Stimulated activated CD4-positive, alpha-beta T cell treated with anti-CD3 and anti-CD28 coated beads, Interleukin-12 subunit alpha, Interleukin-12 subunit beta, amount 100 ng/mL, for 4 hours (primary cell): ENCODE measurements at regions not wholly inside any gene's neighbourhood (a gene's known extent, or its start where the extent isn't known, plus 50 kb on each side); places are given as distances from the start of the nearest gene placed in this dataset.
"Not testable (repeated sequence)": the region's sequence is repeated elsewhere in the genome, so short reads cannot be mapped to it uniquely, and the experiment has no call there.

Experiments used
- DNase-seq: peaks from one replicate; pipeline ENCODE4 v3.0.0-alpha.2; 2020

DNA sequence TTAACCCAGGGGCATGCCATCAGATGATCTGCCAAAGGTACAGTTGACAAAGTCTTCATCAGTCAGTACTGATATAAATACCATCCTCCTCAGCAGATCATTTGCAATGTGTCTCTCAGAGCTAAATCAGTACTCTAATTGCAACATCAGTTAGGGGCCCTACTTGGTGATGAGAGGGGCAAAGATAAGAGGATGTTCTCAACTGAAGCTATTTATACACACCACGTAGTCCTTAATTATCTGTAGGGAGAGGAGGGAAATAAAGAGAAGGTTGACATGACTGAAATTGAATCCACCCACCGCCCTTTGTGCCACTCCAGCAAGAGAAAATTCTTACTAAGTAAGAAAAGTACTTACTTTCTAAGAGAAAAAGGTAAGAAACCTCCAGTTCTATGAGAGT, 157.8 kb upstream of the NUDT4 start:
- DNase-seq: no peak

DNA sequence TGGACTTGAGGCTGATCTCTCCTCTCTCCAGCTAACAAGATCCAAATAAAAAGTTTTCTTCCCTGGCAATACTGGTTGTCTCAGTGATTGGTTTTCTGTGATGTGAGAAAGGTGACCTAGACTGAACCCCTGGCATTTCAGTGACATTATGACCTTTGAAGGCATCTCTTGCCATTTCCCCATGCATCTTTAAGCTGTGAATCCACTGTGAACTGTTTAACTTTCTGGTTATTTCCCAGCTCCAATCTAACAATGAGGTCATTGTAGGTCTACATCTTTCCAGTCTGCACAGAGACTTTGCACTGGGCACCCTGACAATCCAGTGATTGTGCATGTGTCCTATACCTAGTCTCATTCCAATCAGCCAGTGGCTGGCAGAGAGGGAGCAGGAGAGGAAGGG, 155.9 kb upstream of the NUDT4 start:
- DNase-seq: no peak

DNA sequence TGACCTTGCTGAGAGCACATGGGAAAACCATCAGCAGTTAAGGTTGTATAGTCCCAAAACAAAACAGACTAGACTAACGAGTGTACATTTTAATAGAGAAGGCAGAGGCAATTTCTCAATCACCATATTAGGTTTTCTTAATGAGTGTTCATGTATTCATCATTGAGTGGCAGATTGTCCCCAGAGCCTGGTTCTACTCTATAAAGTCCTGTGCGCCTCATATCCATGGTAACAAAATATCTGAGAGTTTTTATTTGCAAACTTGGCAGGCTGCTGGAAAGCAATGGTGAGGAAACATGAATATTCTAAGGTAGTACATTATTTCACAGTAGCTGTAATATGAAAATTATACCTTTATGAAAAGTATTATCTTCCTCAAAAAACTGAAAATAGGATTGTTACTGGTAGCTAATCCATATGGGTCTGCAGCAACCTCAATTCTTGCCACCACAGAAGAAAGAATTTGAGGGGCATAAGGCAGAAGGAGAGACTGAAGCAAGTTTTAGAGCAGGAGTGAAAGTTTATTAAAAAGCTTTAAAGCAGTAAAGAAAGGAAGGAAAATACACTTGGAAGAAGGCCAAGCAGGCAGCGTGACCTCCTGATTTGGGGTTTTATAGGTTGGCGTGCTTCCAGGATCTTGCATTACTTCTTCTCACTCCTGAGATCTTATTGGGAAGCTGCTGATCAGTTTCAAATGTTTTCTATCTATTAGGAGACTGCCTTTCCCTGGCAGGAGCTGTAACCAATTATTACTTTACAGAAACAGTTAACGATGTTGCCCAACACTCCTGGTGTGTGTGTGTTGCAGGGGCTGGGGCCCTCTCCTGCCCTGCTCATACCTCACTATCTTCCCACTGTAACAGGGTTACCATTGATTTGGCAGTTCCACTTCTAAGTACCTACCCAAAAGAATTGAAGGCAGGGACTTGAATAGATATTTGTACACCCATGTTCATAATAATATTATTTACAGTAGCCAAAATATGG, 154.0 kb upstream of the NUDT4 start:
- DNase-seq: no peak

DNA sequence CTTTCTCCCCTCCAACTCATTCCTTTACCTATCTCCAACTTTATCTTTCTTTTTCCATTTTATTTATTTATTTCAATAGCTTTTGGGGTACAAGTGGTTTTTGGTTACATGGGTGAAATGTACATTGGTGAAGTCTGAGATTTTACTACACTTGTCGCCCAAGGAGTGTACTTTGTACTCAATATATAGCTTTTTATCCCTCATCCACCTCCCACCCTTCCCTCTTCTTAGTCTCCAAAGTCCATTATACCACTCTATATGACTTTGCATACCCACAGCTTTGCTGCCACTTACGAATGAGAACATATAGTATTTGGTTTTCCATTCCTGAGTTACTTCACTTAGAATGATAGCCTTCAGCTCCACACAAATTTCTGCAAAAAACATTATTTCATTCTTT, 152.6 kb upstream of the NUDT4 start:
- DNase-seq: no peak

DNA sequence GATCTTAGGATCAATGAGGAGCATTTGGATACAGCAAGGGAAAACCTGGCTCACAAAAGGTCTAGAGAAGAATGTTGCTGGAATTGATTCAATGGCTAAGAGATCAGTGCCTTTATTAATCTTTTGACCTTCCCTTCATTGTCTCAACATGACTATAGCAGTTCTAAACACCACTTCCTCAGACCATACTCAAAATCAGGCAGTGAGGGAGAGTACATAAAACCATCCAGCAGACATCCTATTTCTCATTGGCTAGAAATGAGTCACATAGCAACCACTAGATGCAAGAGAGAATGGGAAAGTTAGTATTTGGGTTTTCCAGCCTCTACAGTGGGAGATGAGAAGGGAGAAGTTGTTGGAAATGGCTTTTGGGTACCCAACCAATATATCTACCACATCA, 151.4 kb upstream of the NUDT4 start:
- DNase-seq: no peak

DNA sequence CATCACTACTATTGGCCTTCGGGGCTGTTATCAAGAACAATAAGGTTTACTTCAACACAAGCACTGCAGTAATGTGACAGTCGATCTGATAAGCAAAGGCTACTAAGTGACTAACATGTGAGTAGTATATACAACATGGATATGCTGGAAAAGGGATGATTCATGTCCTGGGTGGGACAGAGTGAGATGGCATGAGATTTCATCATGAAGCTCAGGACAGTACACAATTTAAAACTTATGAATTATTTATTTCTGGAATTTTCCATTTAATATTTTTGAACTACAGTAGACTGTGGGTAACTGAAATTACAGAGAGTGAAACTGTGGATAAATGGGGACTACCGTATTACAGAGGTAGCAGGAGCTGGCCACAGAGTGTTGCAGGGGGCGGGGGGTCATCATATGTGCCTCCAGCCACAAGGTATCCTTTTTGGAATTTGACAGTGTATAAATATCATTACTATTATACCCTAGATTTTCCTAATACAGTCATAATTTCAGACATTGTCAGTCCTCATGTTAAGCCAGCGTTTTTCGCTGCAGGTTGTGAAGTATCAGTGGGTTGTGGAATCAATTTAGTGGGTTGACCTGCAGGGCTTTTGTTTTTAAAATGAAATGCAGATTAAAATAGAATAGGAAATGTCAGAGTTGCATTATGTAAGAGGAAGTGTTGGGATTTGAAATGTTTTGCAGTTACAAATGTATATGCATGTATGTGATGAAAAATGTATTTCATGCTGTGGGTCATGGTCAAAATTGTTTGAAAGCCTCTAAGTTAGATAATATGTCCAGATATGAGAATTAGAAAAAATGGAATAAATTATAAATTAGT, 148.0 kb upstream of the NUDT4 start:
- DNase-seq: no peak

DNA sequence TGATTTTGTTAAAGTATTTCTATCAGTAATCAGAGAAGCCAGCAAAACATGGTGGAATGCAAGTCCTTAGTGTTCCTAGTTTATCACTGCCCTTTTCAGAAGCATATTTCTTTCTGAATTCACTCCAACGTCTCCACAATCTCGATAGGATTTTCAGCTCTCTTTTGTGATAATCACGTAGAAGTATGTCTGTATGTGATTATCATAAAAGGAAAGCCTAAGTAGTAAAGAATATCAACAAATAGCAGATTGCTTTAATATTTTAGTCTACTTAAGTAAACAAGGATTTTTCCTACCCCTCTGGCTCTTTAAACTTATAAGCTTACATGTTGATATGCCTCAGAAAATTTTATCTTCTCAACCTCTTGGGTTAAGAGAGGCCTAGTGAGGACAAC, 147.4 kb upstream of the NUDT4 start:
- no peak for DNase-seq

DNA sequence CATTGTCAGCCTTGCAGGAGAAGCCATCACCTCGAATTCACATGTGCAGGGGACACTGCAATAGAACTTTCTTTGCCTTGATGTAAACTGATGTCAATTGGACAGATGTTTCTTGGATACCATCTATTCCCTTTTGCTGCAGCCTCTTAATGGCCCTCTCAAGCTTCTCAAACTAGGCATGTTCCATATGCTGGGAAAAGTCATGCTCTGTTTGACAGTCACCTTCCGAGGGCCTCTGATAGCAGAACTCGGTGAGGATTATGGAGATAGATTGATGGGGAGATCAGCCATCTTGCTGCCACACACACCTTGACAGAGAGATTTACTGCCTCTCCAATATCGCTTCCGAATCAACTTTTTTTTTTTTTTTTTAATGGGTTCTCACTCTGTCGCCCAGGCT, 145.8 kb upstream of the NUDT4 start:
- DNase-seq: no peak

DNA sequence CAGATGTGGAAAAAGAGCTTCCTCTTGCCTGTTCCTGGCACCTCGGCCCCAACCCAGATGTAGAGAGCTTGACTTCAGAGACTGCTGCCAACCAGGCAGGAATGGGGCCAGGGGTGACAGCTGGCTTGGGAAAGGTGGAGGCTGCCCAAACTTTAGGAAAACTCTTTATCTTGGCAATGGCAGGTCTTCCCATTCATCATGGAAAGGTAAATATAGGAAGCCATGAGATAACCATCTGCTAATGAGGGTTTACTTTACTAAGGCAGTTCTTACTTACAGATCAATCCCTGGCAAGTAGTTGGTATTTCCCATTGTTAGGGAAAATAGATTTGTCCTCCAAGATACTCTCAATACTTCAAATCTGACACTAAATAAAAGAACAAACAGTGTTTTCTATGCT, 143.1 kb upstream of the NUDT4 start:
- no peak for DNase-seq

DNA sequence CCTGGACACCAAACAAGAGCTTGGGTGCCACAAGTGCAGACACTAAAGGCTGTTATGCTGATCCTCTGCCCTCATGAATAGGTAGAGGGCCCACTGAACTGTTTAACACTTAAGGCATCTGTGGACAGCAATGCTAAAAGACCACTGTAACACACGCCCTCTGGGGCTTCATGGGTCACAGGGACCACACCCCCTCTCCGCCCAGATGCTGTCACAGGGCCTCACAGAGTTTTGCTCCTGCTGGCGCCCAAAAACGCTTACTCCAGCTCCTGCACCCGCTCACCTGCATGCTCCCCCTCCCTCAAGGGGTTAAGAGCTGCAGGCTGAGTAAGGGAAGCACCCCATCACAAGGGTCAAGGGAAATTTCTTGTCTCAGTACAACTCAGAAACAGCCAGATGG, 141.8 kb upstream of the NUDT4 start:
- no peak for DNase-seq

DNA sequence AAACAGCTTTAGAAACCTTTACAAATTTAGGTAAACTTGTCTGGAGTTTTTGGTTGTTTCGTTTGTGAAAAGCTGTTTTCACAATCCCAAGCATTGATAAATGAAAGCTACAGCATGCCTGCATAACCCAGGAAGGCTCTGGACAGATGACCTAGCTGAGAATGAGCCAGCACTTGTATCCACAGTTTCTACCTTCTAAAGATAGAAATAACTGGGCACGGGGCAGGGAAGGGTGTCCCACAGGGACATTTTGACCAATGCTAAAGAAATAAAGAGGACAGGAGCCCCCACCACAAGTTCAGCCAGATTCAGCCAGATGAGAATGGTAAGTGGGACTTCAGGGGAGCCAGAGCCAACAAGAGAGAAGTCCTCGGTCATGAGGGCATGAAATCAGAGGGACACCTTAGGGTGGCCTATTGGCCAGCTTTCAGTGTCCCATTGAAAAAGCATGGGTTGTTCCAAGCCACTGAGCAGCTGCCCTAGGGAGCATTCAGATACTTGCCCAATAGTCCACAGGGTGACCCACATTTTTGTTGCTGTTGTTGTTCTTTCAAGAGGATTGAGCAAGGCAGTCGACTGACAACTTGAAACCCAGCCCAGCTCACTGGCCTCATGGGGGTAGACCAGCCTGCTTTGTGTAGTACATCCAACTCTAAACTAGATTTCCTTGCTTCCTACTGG, 140.3 kb upstream of the NUDT4 start:
- DNase-seq: no peak

DNA sequence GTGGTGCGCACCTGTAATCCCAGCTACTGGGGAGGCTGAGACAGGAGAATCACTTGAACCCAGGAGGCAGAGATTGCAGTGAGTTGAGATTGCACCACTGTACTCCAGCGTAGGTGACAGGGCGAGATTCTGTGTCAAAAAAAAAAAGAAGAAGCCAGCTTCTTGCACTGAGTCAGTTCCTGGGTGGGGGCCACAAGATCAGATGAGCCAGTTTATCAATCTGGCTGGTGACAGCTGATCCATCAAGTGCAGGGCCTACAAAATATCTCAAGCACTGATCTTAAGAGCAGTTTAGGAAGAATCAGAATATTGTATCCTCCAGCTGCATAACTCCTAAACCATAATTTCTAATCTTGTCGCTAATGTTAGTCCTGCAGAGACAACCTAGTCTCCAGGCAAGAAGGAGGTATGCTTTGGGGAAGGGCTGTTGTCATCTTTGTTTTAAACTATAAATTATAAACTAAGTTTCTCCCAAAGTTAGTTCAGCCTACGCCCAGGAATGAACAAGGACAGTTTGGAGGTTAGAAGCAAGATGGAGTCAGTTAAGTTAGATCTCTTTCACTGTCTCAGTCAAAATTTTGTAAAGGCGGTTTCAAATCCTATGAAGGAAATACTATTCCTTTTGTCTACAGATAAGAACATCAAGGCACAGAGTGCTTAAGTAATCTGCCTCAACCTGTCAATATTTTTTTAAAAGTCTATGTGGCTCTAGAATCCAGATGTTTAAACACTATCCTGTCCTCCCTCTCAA, 139.0 kb upstream of the NUDT4 start:
- not testable (repeated sequence) for DNase-seq

DNA sequence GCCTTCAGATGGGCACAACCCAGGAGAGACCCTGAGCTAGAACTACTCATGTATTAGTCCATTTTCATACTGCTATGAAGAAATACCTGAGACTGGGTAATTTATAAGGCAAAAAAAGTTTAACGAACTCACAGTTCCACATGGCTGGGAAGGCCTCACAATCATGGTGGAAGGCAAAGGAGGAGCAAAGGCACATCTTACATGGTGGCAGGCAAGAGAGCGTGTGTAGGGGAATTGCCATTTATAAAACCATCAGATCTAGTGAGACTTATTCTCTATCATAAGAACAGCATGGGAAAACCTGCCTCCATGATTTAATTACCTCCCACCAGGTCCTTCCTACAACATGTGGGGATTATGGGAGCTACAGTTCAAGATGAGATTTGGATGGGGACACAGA, 137.9 kb upstream of the NUDT4 start:
- not testable (repeated sequence) for DNase-seq

DNA sequence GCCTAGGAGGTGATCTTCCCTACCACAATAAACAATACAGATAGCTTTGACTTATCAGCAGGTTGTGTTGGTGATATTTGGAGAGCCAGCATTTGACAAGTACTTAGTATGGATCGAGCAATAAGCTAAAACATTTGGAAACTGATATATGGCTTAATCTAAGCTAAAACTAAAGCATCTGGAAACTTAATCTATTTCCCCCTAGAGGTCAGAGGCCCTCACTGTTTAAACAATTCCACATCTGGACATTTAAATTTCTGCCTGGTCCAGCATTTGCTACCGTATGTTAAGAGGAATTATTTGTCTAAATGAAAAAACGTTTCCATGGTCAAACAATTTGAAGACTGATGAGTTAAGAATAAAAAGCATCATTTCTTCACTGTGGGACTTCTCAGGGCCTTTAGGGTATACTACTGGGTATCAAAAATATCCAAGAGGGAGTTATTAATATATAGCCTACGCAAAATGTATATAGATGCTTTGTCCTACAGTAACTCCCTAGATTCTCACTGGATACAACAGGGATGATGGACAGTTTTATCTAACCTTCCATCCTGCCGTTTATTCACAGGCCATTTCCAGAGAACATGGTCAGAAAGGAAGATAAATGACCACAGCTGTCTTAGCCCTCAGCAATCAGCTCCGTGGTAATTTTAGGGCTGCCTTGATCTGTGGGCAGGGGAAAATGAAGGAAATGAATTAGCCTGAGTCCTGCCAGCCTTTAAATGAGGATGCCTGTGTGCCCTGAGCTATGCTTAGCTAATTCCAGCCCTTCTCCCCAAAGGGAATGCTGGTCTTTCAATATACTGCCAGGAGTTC, 135.4 kb upstream of the NUDT4 start:
- DNase-seq: no peak

DNA sequence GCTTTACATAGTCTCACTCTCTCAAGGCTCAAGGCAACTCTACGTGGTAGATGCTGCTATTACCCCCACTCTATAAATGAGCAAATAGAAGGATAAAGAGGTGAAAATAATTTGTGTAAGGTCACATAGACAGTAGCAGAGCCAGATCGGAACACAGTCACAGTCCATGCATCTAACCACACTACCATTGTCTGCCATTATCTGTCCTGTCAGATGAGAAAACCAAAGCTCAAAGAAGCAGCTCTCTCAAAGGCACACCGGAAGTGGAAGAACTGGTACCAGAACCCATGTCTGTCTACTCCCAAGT, 134.4 kb upstream of the NUDT4 start:
- no peak for DNase-seq

DNA sequence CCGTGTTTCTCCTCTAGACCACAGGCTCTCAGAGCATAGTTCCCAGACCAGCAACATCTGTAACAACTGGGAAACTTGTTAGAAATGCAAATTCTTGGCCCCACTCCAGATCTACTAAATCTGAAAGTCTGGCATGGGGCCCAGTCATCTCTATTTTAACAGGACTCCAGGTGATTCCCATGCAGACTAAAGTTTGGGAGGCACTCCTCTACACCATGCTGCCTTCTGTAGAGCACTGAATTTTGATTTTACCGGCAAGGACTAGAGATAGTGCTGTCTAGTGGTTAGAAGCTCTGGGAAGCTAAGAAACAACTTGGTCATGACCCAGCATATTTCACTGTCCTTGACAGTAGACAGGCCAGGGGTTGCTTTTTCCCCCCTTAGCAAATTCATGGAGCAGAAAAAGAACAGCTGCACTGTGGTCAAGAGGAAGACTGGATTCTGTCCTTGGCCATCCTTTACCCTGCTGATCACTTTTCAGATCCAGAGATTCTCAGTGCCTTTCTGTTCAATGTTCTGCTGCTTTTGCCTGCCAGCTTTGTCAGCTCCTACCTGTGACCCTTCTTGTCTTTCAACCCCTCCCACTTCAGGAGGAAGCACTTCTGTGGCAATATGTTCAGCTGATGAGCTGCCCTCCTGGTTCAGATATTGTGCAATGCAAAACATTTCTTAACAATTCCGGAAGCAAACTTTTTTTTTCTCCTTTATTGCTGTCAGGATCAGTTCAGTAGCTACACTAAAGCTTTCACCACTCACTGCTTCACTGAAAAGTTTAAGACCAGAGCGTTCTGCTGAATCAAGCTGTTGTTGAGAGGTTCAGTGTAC, 133.8 kb upstream of the NUDT4 start:
- no peak for DNase-seq

DNA sequence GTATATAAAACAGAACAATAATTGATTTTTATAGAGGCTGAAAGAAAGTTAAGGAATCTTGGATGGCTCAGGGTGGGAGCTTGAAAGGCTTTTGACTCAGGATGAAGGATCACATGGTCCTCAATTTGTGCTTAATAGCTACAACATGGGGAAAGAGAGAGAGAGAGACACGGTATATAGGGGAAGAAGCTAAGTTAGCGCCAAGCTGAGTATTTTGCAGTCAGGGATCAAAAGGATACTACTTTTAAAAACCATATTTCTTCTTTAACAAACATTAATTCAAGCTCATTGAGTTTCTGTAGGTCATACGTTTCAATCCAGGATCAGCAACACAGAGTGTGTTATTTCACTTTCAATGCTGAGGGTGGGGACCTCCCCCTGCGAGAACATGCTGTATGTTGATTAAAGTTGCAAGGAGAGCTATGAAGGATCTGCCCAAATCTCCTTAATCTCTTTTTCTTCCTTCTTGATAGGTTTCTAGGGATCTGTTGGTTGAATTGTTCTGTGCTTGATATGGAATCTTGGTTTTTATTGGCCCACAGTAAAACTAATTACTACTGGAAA, 133.1 kb upstream of the NUDT4 start:
- peak; percentile 7 for DNase-seq

DNA sequence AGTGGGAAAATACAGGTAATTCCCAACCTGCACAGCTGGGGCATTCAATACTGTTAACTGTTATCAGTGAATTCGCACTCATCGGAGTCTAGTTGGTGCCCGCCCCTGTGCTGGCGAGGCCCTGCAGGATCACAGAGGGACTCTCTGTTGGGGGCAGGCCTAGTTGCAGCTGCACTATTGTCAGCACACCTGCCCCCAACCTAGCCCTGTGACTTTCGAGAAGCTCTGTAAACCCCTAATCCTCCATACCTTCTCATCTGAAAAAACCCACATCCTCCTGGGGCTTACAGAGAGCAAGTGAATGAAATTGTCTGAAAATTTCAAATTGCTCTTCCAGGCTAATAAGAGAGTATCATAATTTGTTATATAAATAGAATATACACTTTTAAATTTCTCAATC, 132.2 kb upstream of the NUDT4 start:
- peak; percentile 4 for DNase-seq

DNA sequence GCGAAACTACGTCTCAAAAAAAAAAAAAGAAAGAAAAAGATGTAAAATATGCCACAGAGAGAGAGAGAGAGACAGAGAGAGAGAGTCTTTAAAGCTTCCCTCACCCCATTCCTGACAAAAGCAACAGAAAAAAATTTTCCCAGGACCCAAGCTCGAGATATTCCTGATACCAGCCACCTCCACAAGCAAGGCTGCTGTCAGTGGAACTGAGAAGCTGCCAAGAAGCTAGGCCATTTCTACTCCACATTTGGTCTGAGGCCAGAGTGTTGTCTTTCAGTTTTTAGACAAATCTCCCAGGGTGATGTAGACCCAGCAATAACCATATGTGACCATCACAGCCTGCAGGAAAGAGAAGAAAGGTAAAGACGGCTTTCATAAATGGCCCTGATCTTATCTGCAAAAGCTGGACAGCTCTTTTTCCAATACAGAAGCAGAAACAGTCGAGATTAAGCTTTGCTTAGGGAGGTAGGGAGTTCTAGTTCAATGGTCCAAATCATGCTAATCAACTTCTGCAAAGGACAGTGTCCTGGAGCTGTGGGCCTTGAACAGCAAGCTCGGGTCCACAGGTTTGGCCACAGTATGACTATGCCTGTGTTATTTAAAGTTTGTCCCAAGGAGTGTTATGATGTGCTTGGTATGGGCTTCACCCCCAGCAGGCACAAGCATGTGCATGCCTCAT, 130.3 kb upstream of the NUDT4 start:
- no peak for DNase-seq

DNA sequence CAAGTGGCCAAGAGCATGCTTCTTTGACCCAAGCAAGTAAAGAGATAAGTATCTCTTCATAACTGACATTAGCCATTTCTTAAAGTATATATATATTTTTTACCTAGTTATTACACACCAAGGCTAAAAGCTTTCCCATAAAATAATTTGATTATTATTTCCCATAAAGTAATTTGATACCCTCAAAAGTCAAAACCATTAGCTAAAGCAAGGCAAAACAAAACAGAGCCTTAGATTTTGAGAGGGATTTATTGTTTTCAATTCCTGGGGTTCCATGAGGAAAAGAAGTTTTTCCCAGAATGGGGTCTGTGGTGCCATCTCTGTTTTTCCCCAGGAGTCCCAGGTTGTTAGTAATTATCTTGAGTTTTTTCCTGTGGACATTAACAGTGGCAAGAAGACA, 125.5 kb upstream of the NUDT4 start:
- no peak for DNase-seq
